H1 (cell line): ENCODE measurements at regions not wholly inside any gene's neighbourhood (a gene's known extent, or its start where the extent isn't known, plus 50 kb on each side); places are given as distances from the start of the nearest gene placed in this dataset.

ENCODE experiments used
- CTBP2 ChIP-seq: IDR thresholded peaks from 2 replicates; pipeline ENCODE4 v1.7.0; 2011; ENCODE audit warnings: borderline replicate concordance, mild to moderate bottlenecking, moderate library complexity, mixed read lengths, low read length; ENCODE audit not compliant: insufficient read depth, insufficient read length
- CTCF ChIP-seq, 3 experiments: IDR thresholded peaks; 1 replicate in 2 of 3; 2 replicates in 1 of 3; pipeline versions ENCODE4 v1.5.1 to v1.6.1; 2011; ENCODE audit warnings: low read length in 3 of 3, mild to moderate bottlenecking in 3 of 3, inconsistent platforms in 2 of 3, low read depth in 1 of 3, moderate library complexity in 1 of 3; ENCODE audit not compliant: insufficient read depth in 1 of 3; ENCODE audit errors: control extremely low read depth in 1 of 3
- GABPA ChIP-seq: IDR thresholded peaks from 2 replicates; pipeline ENCODE4 v1.6.1; 2011; ENCODE audit warnings: mild to moderate bottlenecking, low read length, moderate library complexity, borderline replicate concordance; ENCODE audit not compliant: insufficient read depth
- RFX5 ChIP-seq: IDR thresholded peaks from 2 replicates; pipeline ENCODE4 v1.6.1; 2011; ENCODE audit warnings: low read depth, low read length, improper control_type of control experiment, borderline replicate concordance
- TAF1 ChIP-seq: IDR thresholded peaks from 2 replicates; pipeline ENCODE4 v1.6.1; 2011; ENCODE audit warnings: mild to moderate bottlenecking, low read depth, low read length

GRCh38 chr7:96388166-96388565 lies 66.3 kb upstream of the SLC25A13 start:
- TF ChIP-seq CTBP2 (no peak), CTCF (IDR thresholded peaks at IDR 0.05; ENCODE audit: control extremely low read depth in 1 of 3, insufficient read depth in 1 of 3, low read depth in 1 of 3, low read length in 3 of 3) (no peak), GABPA (no peak), TAF1 (no peak), RFX5 (no peak)
